HEK293T (cell line): ENCODE measurements at regions not wholly inside any gene's neighbourhood (a gene's known extent, or its start where the extent isn't known, plus 50 kb on each side); places are given as distances from the start of the nearest gene placed in this dataset.

Source experiments
- CTCF ChIA-PET: fragments of 350-600 bp; formaldehyde crosslinking; extraction: SDS; loops from one replicate; lab custom pipeline; 2021; ENCODE audit warnings: antibody characterized with exemption, inconsistent platforms; lab: Yijun Ruan, JAX
- POLR2A ChIA-PET: fragments of 350-600 bp; formaldehyde crosslinking; extraction: SDS; loops from one replicate; lab custom pipeline; 2020; ENCODE audit warnings: antibody characterized with exemption, inconsistent platforms; lab: Yijun Ruan, JAX
- DNase-seq: peaks from one replicate; pipeline ENCODE4 v3.0.0; 2012; ENCODE audit warnings: mixed read lengths; ENCODE audit errors: extremely low spot score
- ARNT ChIP-seq: fragments of 450-650 bp; IDR thresholded peaks from 2 replicates; pipeline ENCODE4 v1.6.1; 2017; ENCODE audit warnings: mild to moderate bottlenecking
- BHLHE40 ChIP-seq: fragments of 450-650 bp; IDR thresholded peaks from 2 replicates; pipeline ENCODE4 v1.6.1; 2016; ENCODE audit warnings: mild to moderate bottlenecking, moderate library complexity, borderline replicate concordance
- CTBP1 ChIP-seq: fragments of 450-650 bp; IDR thresholded peaks from 2 replicates; pipeline ENCODE4 v1.6.1; 2016; ENCODE audit warnings: borderline replicate concordance
- ELF4 ChIP-seq: fragments of 450-650 bp; IDR thresholded peaks from 2 replicates; pipeline ENCODE4 v1.6.1; 2017; ENCODE audit warnings: antibody characterized with exemption
- FOXA1 ChIP-seq: fragments of 450-650 bp; IDR thresholded peaks from 2 replicates; pipeline ENCODE4 v1.6.1; 2016; ENCODE audit warnings: mild to moderate bottlenecking
- FOXK2 ChIP-seq: fragments of 450-650 bp; IDR thresholded peaks from 2 replicates; pipeline ENCODE4 v1.6.1; 2016; ENCODE audit warnings: mild to moderate bottlenecking
- FOXM1 ChIP-seq: fragments of 450-650 bp; IDR thresholded peaks from 2 replicates; pipeline ENCODE4 v1.6.1; 2017; ENCODE audit warnings: mild to moderate bottlenecking, borderline replicate concordance
- HDGF ChIP-seq: fragments of 450-650 bp; IDR thresholded peaks from 2 replicates; pipeline ENCODE4 v1.6.1; 2017; ENCODE audit warnings: antibody characterized with exemption, borderline replicate concordance
- L3MBTL2 ChIP-seq: fragments of 450-650 bp; conservative IDR thresholded peaks from 2 replicates; pipeline ENCODE4 v1.6.1; 2016; ENCODE audit warnings: mild to moderate bottlenecking
- LEF1 ChIP-seq: fragments of 450-650 bp; IDR thresholded peaks from 2 replicates; pipeline ENCODE4 v1.6.1; 2017; ENCODE audit warnings: mild to moderate bottlenecking, borderline replicate concordance
- NFRKB ChIP-seq: fragments of 450-650 bp; IDR thresholded peaks from 2 replicates; pipeline ENCODE4 v1.6.1; 2016; ENCODE audit warnings: mild to moderate bottlenecking, moderate library complexity
- SP1 ChIP-seq: fragments of 450-650 bp; IDR thresholded peaks from 2 replicates; pipeline ENCODE4 v1.6.1; 2017
- SUZ12 ChIP-seq: fragments of 450-650 bp; IDR thresholded peaks from 2 replicates; pipeline ENCODE4 v1.6.1; 2016; ENCODE audit warnings: mild to moderate bottlenecking
- TARDBP ChIP-seq: fragments of 450-650 bp; IDR thresholded peaks from 2 replicates; pipeline ENCODE4 v1.6.1; 2016
- ZNF384 ChIP-seq: fragments of 450-650 bp; IDR thresholded peaks from 2 replicates; pipeline ENCODE4 v1.6.1; 2016
- TF ChIP-seq, protein P1 (sequence below): fragments of 450-650 bp; IDR thresholded peaks from 2 replicates; pipeline ENCODE4 v1.6.1; 2016

- POLR2A ChIA-PET, result no interaction called here
- TF ChIP-seq ZNF384, result no peak
- TF ChIP-seq FOXA1, result no peak
- no peak for TF ChIP-seq ELF4
- TF ChIP-seq ARNT, result no peak
- no peak for TF ChIP-seq HDGF
- TF ChIP-seq, protein P1, sequence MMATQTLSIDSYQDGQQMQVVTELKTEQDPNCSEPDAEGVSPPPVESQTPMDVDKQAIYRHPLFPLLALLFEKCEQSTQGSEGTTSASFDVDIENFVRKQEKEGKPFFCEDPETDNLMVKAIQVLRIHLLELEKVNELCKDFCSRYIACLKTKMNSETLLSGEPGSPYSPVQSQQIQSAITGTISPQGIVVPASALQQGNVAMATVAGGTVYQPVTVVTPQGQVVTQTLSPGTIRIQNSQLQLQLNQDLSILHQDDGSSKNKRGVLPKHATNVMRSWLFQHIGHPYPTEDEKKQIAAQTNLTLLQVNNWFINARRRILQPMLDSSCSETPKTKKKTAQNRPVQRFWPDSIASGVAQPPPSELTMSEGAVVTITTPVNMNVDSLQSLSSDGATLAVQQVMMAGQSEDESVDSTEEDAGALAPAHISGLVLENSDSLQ, result no peak
- TF ChIP-seq NFRKB, result no peak
- no peak for TF ChIP-seq FOXM1
- no peak for TF ChIP-seq LEF1
- TF ChIP-seq TARDBP, result no peak
- no peak for TF ChIP-seq SUZ12
- TF ChIP-seq L3MBTL2, result no peak
- no peak for TF ChIP-seq FOXK2
- no peak for TF ChIP-seq CTBP1
- no peak for TF ChIP-seq BHLHE40
- TF ChIP-seq SP1, result no peak
- CTCF ChIA-PET, result no interaction called here
- no peak for DNase-seq
These were observed 59.3 kb upstream of the CD180 start for GRCh38 chr5:67255881-67256280.

DNA sequence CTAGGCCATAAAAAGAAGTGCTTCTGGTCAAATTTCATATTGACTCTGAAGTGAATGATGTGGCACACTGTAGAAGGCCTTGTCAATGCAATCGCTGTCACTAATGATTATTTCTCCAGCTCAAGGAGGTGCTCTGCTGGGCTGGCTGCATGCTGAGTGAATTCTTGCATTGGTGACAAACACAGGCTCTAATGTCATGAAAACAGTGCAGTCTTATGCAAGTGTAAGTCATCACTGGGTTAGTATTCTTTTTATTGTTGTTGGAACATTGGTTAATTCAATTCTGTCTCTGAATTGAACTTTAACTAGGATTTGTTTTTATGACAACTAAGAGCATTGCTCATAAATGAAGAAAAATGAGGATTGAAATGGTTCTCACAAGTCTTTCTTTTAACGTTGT, 57.3 kb upstream of the CD180 start:
- TF ChIP-seq, protein P1, result no peak
- TF ChIP-seq BHLHE40, result no peak
- TF ChIP-seq FOXK2, result no peak
- no peak for TF ChIP-seq SUZ12
- POLR2A ChIA-PET, result no interaction called here
- CTCF ChIA-PET, result no interaction called here
- DNase-seq, result no peak

DNA sequence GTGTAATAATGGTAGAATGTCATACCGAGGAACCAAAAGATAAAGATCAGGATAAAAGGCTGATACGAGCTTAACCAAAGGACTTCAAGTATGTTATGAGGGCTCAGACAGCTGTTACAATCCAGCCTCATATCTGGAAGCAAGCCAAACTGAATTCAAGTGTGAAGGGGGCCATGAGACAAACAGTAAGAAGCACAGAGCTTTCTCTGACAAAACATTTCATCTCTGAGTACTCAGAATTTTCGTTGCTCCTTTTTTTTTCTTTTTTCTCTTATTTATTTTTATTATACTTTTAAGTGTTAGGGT, 52.9 kb upstream of the CD180 start:
- ChIA-PET POLR2A (no interaction called here), CTCF (no interaction called here)
- TF ChIP-seq SUZ12 (no peak), BHLHE40 (no peak), CTBP1 (no peak)
- DNase-seq, result no peak

- TF ChIP-seq NFRKB, result no peak
- TF ChIP-seq SP1, result no peak
- TF ChIP-seq ZNF384, result no peak
- TF ChIP-seq, protein P1, result no peak
- no peak for TF ChIP-seq ARNT
- TF ChIP-seq FOXM1, result no peak
- no peak for TF ChIP-seq HDGF
- TF ChIP-seq ELF4, result no peak
- TF ChIP-seq FOXA1, result no peak
- TF ChIP-seq BHLHE40, result no peak
- no peak for TF ChIP-seq L3MBTL2
- no peak for TF ChIP-seq TARDBP
- TF ChIP-seq LEF1, result no peak
- no peak for TF ChIP-seq SUZ12
- TF ChIP-seq CTBP1, result no peak
- TF ChIP-seq FOXK2, result no peak
- ChIA-PET POLR2A (no interaction called here), CTCF (interaction anchor here (0.6 kb wide), 1 partner anchor 766 kb away, joined by 3 read pairs; no protein-coding TSS in a partner anchor)
- DNase-seq, result no peak
These were observed 52.3 kb upstream of the CD180 start for GRCh38 chr5:67248703-67249589.

GRCh38 chr5:67246546-67247268, 50.1 kb upstream of the CD180 start:
- CTCF ChIA-PET, result interaction anchor here (0.6 to 1.3 kb wide), 3 partner anchors 671 to 1005 kb away, joined by 3 to 7 read pairs (median 3); no protein-coding TSS in a partner anchor
- DNase-seq, result no peak
- TF ChIP-seq FOXM1, result no peak
- TF ChIP-seq ELF4, result no peak
- TF ChIP-seq, protein P1, result no peak
- TF ChIP-seq FOXA1, result no peak
- TF ChIP-seq ARNT, result no peak
- TF ChIP-seq ZNF384, result no peak
- TF ChIP-seq CTBP1, result no peak
- no peak for TF ChIP-seq LEF1
- POLR2A ChIA-PET, result no interaction called here
